NCI-H1417 treated with DMSO at 0.1 percent for 48 hours (cell line): ENCODE measurements at regions not wholly inside any gene's neighbourhood (a gene's known extent, or its start where the extent isn't known, plus 50 kb on each side); places are given as distances from the start of the nearest gene placed in this dataset.

ENCODE experiments used
- DNase-seq: peaks from one replicate; lab custom pipeline; 2025; lab: John Stamatoyannopoulos, UW

- no peak for DNase-seq
Observed at GRCh38 chr1:191993549-191993948, 164.7 kb upstream of the RGS18 start.

- no peak for DNase-seq
Observed at GRCh38 chr1:192002063-192002462, 156.2 kb upstream of the RGS18 start.

GRCh38 chr1:192003295-192004077, 154.8 kb upstream of the RGS18 start:
- DNase-seq: no peak

GRCh38 chr1:192005976-192006375, 152.3 kb upstream of the RGS18 start:
- no peak for DNase-seq

- DNase-seq: no peak
Observed at GRCh38 chr1:192008281-192008825, 149.9 kb upstream of the RGS18 start.

GRCh38 chr1:192010406-192010805, 147.9 kb upstream of the RGS18 start:
- no peak for DNase-seq

GRCh38 chr1:192011525-192011924, 146.7 kb upstream of the RGS18 start:
- DNase-seq: no peak

- DNase-seq: no peak
Observed at GRCh38 chr1:192022827-192023226, 135.4 kb upstream of the RGS18 start.

- DNase-seq: no peak
Observed at GRCh38 chr1:192024881-192025280, 133.4 kb upstream of the RGS18 start.

- DNase-seq: no peak
Observed at GRCh38 chr1:192038567-192038966, 119.7 kb upstream of the RGS18 start.

GRCh38 chr1:192045131-192045530, 113.1 kb upstream of the RGS18 start:
- no peak for DNase-seq

- no peak for DNase-seq
Observed at GRCh38 chr1:192053531-192053971, 104.7 kb upstream of the RGS18 start.

- DNase-seq: no peak
Observed at GRCh38 chr1:192057766-192058165, 100.5 kb upstream of the RGS18 start.

- no peak for DNase-seq
Observed at GRCh38 chr1:192059407-192059806, 98.9 kb upstream of the RGS18 start.

- no peak for DNase-seq
Observed at GRCh38 chr1:192061556-192061955, 96.7 kb upstream of the RGS18 start.

- DNase-seq: no peak
Observed at GRCh38 chr1:192065087-192065486, 93.2 kb upstream of the RGS18 start.

- DNase-seq: no peak
Observed at GRCh38 chr1:192066202-192066601, 92.1 kb upstream of the RGS18 start.

- no peak for DNase-seq
Observed at GRCh38 chr1:192067360-192067759, 90.9 kb upstream of the RGS18 start.

GRCh38 chr1:192070213-192070612, 88.0 kb upstream of the RGS18 start:
- no peak for DNase-seq

GRCh38 chr1:192080684-192081083, 77.6 kb upstream of the RGS18 start:
- no peak for DNase-seq

GRCh38 chr1:192081359-192081758, 76.9 kb upstream of the RGS18 start:
- DNase-seq: no peak

GRCh38 chr1:192086644-192087043, 71.6 kb upstream of the RGS18 start:
- DNase-seq: no peak

GRCh38 chr1:192087334-192087733, 70.9 kb upstream of the RGS18 start:
- DNase-seq: no peak

- DNase-seq: no peak
Observed at GRCh38 chr1:192088496-192088895, 69.8 kb upstream of the RGS18 start.
